Heart left ventricle (tissue), 16 donors: ENCODE measurements at regions not wholly inside any gene's neighbourhood (a gene's known extent, or its start where the extent isn't known, plus 50 kb on each side); places are given as distances from the start of the nearest gene placed in this dataset.
A peak's percentile ranks its signal among the peaks of the same experiment; 100 is the strongest.

Experiments
- ATAC-seq, 4 donors: fragments of 200-7000 bp; cut with Tn5 transposase; one replicate each; pipeline ENCODE4 v1.9.1; 2020 to 2022; ENCODE audit warnings: moderate library complexity in 4 of 4, mild to moderate bottlenecking in 3 of 4, moderate number of reproducible peaks in 1 of 4
- DNase-seq, 5 donors: peaks; one replicate each; pipeline ENCODE4 v3.0.0-alpha.2; 2020
- H3K27ac ChIP-seq, 12 donors: fragments of 200-600 bp; sonication (generic) in 4 of 12; one replicate each; pipeline versions ENCODE4 v1.5.0 to v1.8.0; 2016 to 2022; ENCODE audit warnings: mild to moderate bottlenecking in 2 of 12
- H3K27me3 ChIP-seq, 9 donors: fragments of 200-600 bp; sonication (generic) in 2 of 9; one replicate each; pipeline versions ENCODE4 v1.5.1 to v1.8.0; 2016 to 2022; ENCODE audit warnings: mild to moderate bottlenecking in 3 of 9
- H3K36me3 ChIP-seq, 9 donors: fragments of 200-600 bp; sonication (generic) in 2 of 9; one replicate each; pipeline versions ENCODE4 v1.5.0 to v1.8.0; 2018 to 2022; ENCODE audit warnings: mild to moderate bottlenecking in 2 of 9
- H3K4me1 ChIP-seq, 12 donors: fragments of 200-600 bp; sonication (generic) in 4 of 12; one replicate each; pipeline versions ENCODE4 v1.5.0 to v1.8.0; 2016 to 2022; ENCODE audit warnings: mild to moderate bottlenecking in 3 of 12
- H3K4me3 ChIP-seq, 12 donors: fragments of 200-600 bp; sonication (generic) in 4 of 12; one replicate each; pipeline versions ENCODE4 v1.5.0 to v1.8.0; 2017 to 2022; ENCODE audit warnings: mild to moderate bottlenecking in 9 of 12, moderate library complexity in 4 of 12
- H3K9me3 ChIP-seq, 12 donors: fragments of 200-600 bp; sonication (generic) in 4 of 12; one replicate each; pipeline versions ENCODE4 v1.5.0 to v1.8.0; 2016 to 2022; ENCODE audit warnings: mild to moderate bottlenecking in 1 of 12
- POLR2A ChIP-seq, 2 donors: fragments of 450-650 bp; IDR thresholded peaks; one replicate each; pipeline ENCODE4 v1.6.1; 2017; ENCODE audit warnings: antibody characterized with exemption in 2 of 2, mild to moderate bottlenecking in 2 of 2, moderate library complexity in 2 of 2
- WGBS, 4 donors: extraction: QIAGEN DNeasy Blood & Tissue Kit in 2 of 4; methylation state at CpG; one replicate each; pipeline versions ENCODE4 v1.1.5 to v1.1.7; 2013 to 2018; 5-methylcytosine and 5-hydroxymethylcytosine counted together
- intact Hi-C, 10 donors: fragments of 100-400 bp; cut with DNase I; formaldehyde crosslinking; loops; one replicate each; pipeline versions ENCODE4 v1.11.1 to v1.14.2; 2022
- TF ChIP-seq, protein P1 (sequence below), 12 donors: fragments of 200-600 bp; sonication (generic) in 4 of 12; IDR thresholded peaks; one replicate each; pipeline versions ENCODE4 v1.5.0 to v1.8.0; 2018 to 2022; ENCODE audit warnings: antibody characterized with exemption in 12 of 12, mild to moderate bottlenecking in 5 of 12
- donor health status: ischemic (EF 13 %, LVEDD 7.1; RV severe dilation, severe dysfunction).
- donor health status: healthy with polysubstance abuse.
- donor health status: DM: no; HTN: yes; CAD: no.
- donor health status: DM: no; HTN: no; CAD: no.
- donor health status: ischemic (EF 25% LVEDD 6.9; RV normal size, moderate dysfunction).
- donor health status: ischemic (EF 25% LVEDD 5.7; RV mildly dilated, moderate dysfunction).
- donor health status: healthy.
- donor health status: DM: yes; HTN: yes; CAD: no.
- donor health status: ischemic (EF 35%, LVEDD 5.7; RV mildly dilated, moderate dysfunction).
- donor health status: nonischemic (EF 11% LVEDD 7.7; RV severe dilation, severe dysfunction).
- donor health status: DM: yes; HTN: yes; CAD: no.
- donor health status: PGD.
- donor health status: ischemic (EF 29% LVEDD 5.4; RV normal size, mild dysfunction).
- donor health status: nonischemic (EF 23%, LVEDD 6.1; RV moderate dilation, normal function).

DNA sequence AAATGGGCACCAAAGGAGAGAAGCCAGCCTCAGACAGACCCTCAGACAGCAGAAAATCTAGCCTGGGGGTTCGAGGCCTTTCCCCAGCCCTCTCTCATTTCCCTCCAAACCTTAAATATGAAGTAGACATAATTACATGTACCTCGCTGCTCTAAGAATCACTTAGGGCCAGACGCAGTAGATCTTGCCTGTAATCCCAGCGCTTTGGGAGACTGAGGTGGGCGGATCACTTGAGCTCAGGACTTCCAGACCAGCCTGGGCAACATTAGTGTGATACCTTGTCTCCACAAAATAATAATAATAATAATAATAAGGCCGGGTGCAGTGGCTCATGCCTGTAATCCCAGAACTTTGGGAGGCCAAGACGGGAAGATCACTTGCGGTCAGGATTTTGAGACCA, 52.1 kb upstream of the WNT7B start:
- H3K4me1 ChIP-seq, result peaks cover 0 to 27% (median 14%) of the 10 kb centered on the region in 12 donors
- DNase-seq (peak in 1 of 5 donors; percentile 5), ATAC-seq (no peak)
- no peaks in the 10 kb centered on the region for H3K36me3 ChIP-seq
- H3K27ac ChIP-seq, result peak overlapping the region in 2 of 12 donors; percentile 5 to 56
- no peaks in the 10 kb centered on the region for H3K9me3 ChIP-seq
- WGBS, 4 donors, result 95 to 98% (median 96%) methylated on average over 8 of the region's 8 CpGs
- intact Hi-C loops, result no loop called here
- no peak for TF ChIP-seq POLR2A (IDR thresholded peaks at IDR 0.05)
- TF ChIP-seq, protein P1, sequence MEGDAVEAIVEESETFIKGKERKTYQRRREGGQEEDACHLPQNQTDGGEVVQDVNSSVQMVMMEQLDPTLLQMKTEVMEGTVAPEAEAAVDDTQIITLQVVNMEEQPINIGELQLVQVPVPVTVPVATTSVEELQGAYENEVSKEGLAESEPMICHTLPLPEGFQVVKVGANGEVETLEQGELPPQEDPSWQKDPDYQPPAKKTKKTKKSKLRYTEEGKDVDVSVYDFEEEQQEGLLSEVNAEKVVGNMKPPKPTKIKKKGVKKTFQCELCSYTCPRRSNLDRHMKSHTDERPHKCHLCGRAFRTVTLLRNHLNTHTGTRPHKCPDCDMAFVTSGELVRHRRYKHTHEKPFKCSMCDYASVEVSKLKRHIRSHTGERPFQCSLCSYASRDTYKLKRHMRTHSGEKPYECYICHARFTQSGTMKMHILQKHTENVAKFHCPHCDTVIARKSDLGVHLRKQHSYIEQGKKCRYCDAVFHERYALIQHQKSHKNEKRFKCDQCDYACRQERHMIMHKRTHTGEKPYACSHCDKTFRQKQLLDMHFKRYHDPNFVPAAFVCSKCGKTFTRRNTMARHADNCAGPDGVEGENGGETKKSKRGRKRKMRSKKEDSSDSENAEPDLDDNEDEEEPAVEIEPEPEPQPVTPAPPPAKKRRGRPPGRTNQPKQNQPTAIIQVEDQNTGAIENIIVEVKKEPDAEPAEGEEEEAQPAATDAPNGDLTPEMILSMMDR (IDR thresholded peaks at IDR 0.05), result no peak
- H3K27me3 ChIP-seq, result peaks cover 0 to 7% (median 0%) of the 10 kb centered on the region in 9 donors
- no peak overlapping the region for H3K4me3 ChIP-seq

GRCh38 chr22:46029574-46030200, 52.7 kb upstream of the WNT7B start:
- H3K4me3 ChIP-seq, result no peak overlapping the region
- DNase-seq, result peak in 1 of 5 donors; percentile 17
- H3K27ac ChIP-seq, result peak overlapping the region in 8 of 12 donors; percentile 5 to 68 (median 46)
- intact Hi-C loops, result no loop called here
- H3K27me3 ChIP-seq, result peaks cover 0 to 7% (median 0%) of the 10 kb centered on the region in 9 donors
- H3K4me1 ChIP-seq, result peaks cover 0 to 28% (median 14%) of the 10 kb centered on the region in 12 donors
- no peaks in the 10 kb centered on the region for H3K36me3 ChIP-seq
- ATAC-seq, result peak in 1 of 4 donors; percentile 10
- 70 to 85% (median 77%) methylated on average over 6 of the region's 6 CpGs for WGBS, 4 donors
- TF ChIP-seq POLR2A (IDR thresholded peaks at IDR 0.05), result no peak
- TF ChIP-seq, protein P1 (IDR thresholded peaks at IDR 0.05), result peak in 2 of 12 donors; percentile 8 to 12
- no peaks in the 10 kb centered on the region for H3K9me3 ChIP-seq

DNA sequence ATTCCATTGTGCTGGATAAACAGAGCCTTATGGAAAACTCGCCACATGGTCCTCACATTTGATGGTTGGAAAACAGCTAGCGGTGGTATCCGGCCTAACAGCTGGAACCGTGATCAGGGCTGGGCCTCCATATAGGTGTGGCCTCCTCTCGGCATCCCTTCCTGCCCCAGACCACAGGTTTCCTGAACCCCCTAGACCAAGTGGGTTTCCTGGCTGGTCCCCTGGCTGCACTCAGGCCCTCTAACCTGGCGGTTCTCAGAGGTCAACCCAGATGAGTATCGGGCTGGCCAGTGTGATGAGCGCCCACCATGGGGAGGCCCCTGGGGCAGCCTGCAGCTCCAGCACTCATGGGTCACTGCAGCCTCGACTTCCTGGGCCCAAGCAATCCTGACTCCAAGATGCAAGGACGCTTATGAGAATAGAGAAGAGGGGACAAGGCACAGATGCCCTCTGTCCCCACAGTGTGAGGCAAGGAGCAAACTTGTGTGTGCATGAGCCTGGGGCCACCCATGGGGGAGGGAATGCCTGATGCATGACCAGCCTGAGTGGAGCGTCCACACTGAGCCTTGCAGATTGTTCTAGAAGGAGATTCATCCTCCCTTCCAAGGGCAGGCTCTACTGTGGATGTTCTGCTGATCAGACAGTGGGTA, 53.4 kb upstream of the WNT7B start:
- DNase-seq, result peak in 4 of 5 donors; percentile 36 to 48 (median 45)
- peak in 2 of 4 donors; percentile 6 to 71 for ATAC-seq
- 61 to 71% (median 66%) methylated on average over 6 to 11 of the region's 11 CpGs for WGBS, 4 donors
- Histone ChIP-seq H3K4me1 (peaks cover 3 to 34% (median 20%) of the 10 kb centered on the region in 12 donors), H3K9me3 (no peaks in the 10 kb centered on the region), H3K27me3 (peaks cover 0 to 7% (median 0%) of the 10 kb centered on the region in 9 donors), H3K27ac (peak overlapping the region in 9 of 12 donors; percentile 5 to 68 (median 54)), H3K4me3 (no peak overlapping the region), H3K36me3 (no peaks in the 10 kb centered on the region)
- TF ChIP-seq POLR2A (IDR thresholded peaks at IDR 0.05), result no peak
- TF ChIP-seq, protein P1 (IDR thresholded peaks at IDR 0.05), result no peak
- intact Hi-C loops, result no loop called here

DNA sequence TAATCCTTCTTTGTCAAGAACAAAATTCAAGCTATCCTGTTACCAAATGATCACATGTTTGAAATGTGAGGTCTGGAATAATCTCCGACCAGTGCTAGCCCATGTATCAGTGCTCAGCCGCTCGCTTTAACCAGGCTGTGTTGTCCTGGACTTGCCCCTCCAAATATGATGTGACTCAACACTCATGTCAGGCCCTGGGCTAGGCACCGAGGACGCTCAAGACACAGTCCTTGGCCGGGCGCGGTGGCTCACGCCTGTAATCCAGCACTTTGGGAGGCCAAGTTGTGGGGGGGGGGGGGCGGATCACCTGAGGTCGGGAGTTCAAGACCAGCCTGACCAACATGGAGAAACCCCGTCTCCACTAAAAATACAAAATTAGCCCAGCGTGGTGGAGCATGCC, 54.1 kb upstream of the WNT7B start:
- ATAC-seq, result no peak
- no peak overlapping the region for H3K4me3 ChIP-seq
- peaks cover 0 to 7% (median 0%) of the 10 kb centered on the region in 9 donors for H3K27me3 ChIP-seq
- H3K36me3 ChIP-seq, result no peaks in the 10 kb centered on the region
- H3K4me1 ChIP-seq, result peaks cover 3 to 35% (median 20%) of the 10 kb centered on the region in 12 donors
- intact Hi-C loops, result no loop called here
- DNase-seq, result peak in 2 of 5 donors; percentile 14 to 22
- TF ChIP-seq, protein P1 (IDR thresholded peaks at IDR 0.05), result no peak
- no peak for TF ChIP-seq POLR2A (IDR thresholded peaks at IDR 0.05)
- 90 to 97% (median 95%) methylated on average over 12 to 13 of the region's 13 CpGs for WGBS, 4 donors
- no peaks in the 10 kb centered on the region for H3K9me3 ChIP-seq
- peak overlapping the region in 4 of 12 donors; percentile 35 to 65 (median 60) for H3K27ac ChIP-seq
